ENCODE measurements at regions not wholly inside any gene's neighbourhood (a gene's known extent, or its start where the extent isn't known, plus 50 kb on each side); places are given as distances from the start of the nearest gene placed in this dataset.

GRCh38 chr12:58270966-58271705, 329.8 kb downstream of the ATP23 start:
- DNase-seq: no peak

GRCh38 chr12:58272461-58272860, 331.1 kb downstream of the ATP23 start:
- DNase-seq: no peak

GRCh38 chr12:58277231-58277630, 335.9 kb downstream of the ATP23 start:
- no peak for DNase-seq

- no peak for DNase-seq
Observed at GRCh38 chr12:58283553-58283952, 342.2 kb downstream of the ATP23 start.

- no peak for DNase-seq
Observed at GRCh38 chr12:58285551-58285950, 344.2 kb downstream of the ATP23 start.

- no peak for DNase-seq
Observed at GRCh38 chr12:58286353-58286752, 345.0 kb downstream of the ATP23 start.

GRCh38 chr12:58288190-58288589, 346.8 kb downstream of the ATP23 start:
- no peak for DNase-seq

GRCh38 chr12:58291106-58291505, 349.7 kb downstream of the ATP23 start:
- no peak for DNase-seq

GRCh38 chr12:58293308-58293982, 352.1 kb downstream of the ATP23 start:
- DNase-seq: no peak

GRCh38 chr12:58295268-58295667, 353.9 kb downstream of the ATP23 start:
- no peak for DNase-seq

- DNase-seq: no peak
Observed at GRCh38 chr12:58296863-58297262, 355.5 kb downstream of the ATP23 start.

GRCh38 chr12:58298803-58299202, 357.4 kb downstream of the ATP23 start:
- DNase-seq: no peak

GRCh38 chr12:58299371-58299770, 358.0 kb downstream of the ATP23 start:
- no peak for DNase-seq

GRCh38 chr12:58301038-58301729, 359.8 kb downstream of the ATP23 start:
- no peak for DNase-seq

- DNase-seq: no peak
Observed at GRCh38 chr12:58301730-58302122, 360.4 kb downstream of the ATP23 start.

- no peak for DNase-seq
Observed at GRCh38 chr12:58302487-58303011, 361.2 kb downstream of the ATP23 start.

- DNase-seq: no peak
Observed at GRCh38 chr12:58306266-58307000, 365.1 kb downstream of the ATP23 start.

- DNase-seq: no peak
Observed at GRCh38 chr12:58309806-58310205, 368.4 kb downstream of the ATP23 start.

- no peak for DNase-seq
Observed at GRCh38 chr12:58310368-58310767, 369.0 kb downstream of the ATP23 start.

GRCh38 chr12:58310809-58311622, 369.6 kb downstream of the ATP23 start:
- DNase-seq: no peak

GRCh38 chr12:58313091-58313855, 371.9 kb downstream of the ATP23 start:
- no peak for DNase-seq
